ENCODE measurements at regions not wholly inside any gene's neighbourhood (a gene's known extent, or its start where the extent isn't known, plus 50 kb on each side); places are given as distances from the start of the nearest gene placed in this dataset.

DNA sequence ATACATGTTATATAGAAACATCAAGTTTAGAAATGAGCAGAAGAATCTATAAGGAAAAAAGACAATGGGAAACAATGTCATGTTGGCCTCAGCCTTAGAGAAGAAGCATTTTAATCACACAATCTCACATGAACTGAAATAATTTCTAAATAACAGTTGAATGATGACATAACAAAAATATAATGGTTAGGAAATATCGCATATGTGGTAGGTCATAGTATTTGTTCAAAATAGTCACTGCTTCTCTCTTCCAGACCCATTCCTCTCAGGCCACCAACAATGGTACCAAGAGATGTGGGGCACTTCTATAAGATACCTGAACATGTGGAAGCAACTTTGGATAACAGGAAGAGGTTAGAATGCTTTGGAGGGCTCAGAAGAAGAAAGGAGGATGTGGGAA is 195.7 kb upstream of the PDZRN3 start:
- TF ChIP-seq POLR2A (IDR thresholded peaks at IDR 0.05) (no peak), CTCF (IDR thresholded peaks at IDR 0.05) (no peak), EP300 (IDR thresholded peaks at IDR 0.05) (no peak), POLR2AphosphoS5 (IDR thresholded peaks at IDR 0.05) (no peak)

GRCh38 chr3:73815966-73816365 is 191.2 kb upstream of the PDZRN3 start:
- H3K27me3 ChIP-seq, result no peaks in the 10 kb centered on the region
- H3K9me3 ChIP-seq, result no peaks in the 10 kb centered on the region
- TF ChIP-seq EP300 (IDR thresholded peaks at IDR 0.05) (no peak), CTCF (IDR thresholded peaks at IDR 0.05) (no peak), POLR2AphosphoS5 (IDR thresholded peaks at IDR 0.05) (no peak), POLR2A (IDR thresholded peaks at IDR 0.05) (no peak)
- ATAC-seq (ENCODE audit: low FRiP score in 2 of 2) (no peak), DNase-seq (no peak)
- H3K36me3 ChIP-seq, result no peaks in the 10 kb centered on the region
- no peak overlapping the region for H3K4me3 ChIP-seq
- H3K27ac ChIP-seq, result no peak overlapping the region
- H3K4me1 ChIP-seq, result no peaks in the 10 kb centered on the region
- WGBS, 2 donors, result 92 to 96% methylated on average over 1 of the region's 1 CpG

More for the DNA sequence above, 195.7 kb upstream of the PDZRN3 start:
- Histone ChIP-seq H3K36me3 (no peaks in the 10 kb centered on the region), H3K27ac (no peak overlapping the region), H3K4me3 (no peak overlapping the region), H3K4me1 (no peaks in the 10 kb centered on the region), H3K9me3 (peaks cover 0 to 9% (median 3%) of the 10 kb centered on the region in 4 donors), H3K27me3 (no peaks in the 10 kb centered on the region)
- 93 to 97% methylated on average over 1 of the region's 1 CpG for WGBS, 2 donors
- DNase-seq, result no peak
- ATAC-seq (ENCODE audit: low FRiP score in 2 of 2), result no peak

GRCh38 chr3:73813692-73814292 is 189.1 kb upstream of the PDZRN3 start:
- no peak overlapping the region for H3K27ac ChIP-seq
- ATAC-seq (ENCODE audit: low FRiP score in 2 of 2), result no peak
- H3K9me3 ChIP-seq, result no peaks in the 10 kb centered on the region
- WGBS, 2 donors, result 65 to 71% methylated on average over 4 of the region's 4 CpGs
- H3K27me3 ChIP-seq, result no peaks in the 10 kb centered on the region
- H3K4me1 ChIP-seq, result no peaks in the 10 kb centered on the region
- no peak for DNase-seq
- H3K4me3 ChIP-seq, result no peak overlapping the region
- TF ChIP-seq EP300 (IDR thresholded peaks at IDR 0.05) (no peak), CTCF (IDR thresholded peaks at IDR 0.05) (no peak), POLR2A (IDR thresholded peaks at IDR 0.05) (no peak)
- H3K36me3 ChIP-seq, result no peaks in the 10 kb centered on the region

GRCh38 chr3:73813291-73813690 is 188.6 kb upstream of the PDZRN3 start:
- no peaks in the 10 kb centered on the region for H3K36me3 ChIP-seq
- H3K4me1 ChIP-seq, result no peaks in the 10 kb centered on the region
- no peaks in the 10 kb centered on the region for H3K9me3 ChIP-seq
- no peak overlapping the region for H3K4me3 ChIP-seq
- no peaks in the 10 kb centered on the region for H3K27me3 ChIP-seq
- DNase-seq (no peak), ATAC-seq (ENCODE audit: low FRiP score in 2 of 2) (no peak)
- no peak overlapping the region for H3K27ac ChIP-seq
- 49 to 61% methylated on average over 5 of the region's 5 CpGs for WGBS, 2 donors
- TF ChIP-seq POLR2AphosphoS5 (IDR thresholded peaks at IDR 0.05), result no peak
- no peak for TF ChIP-seq EP300 (IDR thresholded peaks at IDR 0.05)
- no peak for TF ChIP-seq CTCF (IDR thresholded peaks at IDR 0.05)
- TF ChIP-seq POLR2A (IDR thresholded peaks at IDR 0.05), result no peak

DNA sequence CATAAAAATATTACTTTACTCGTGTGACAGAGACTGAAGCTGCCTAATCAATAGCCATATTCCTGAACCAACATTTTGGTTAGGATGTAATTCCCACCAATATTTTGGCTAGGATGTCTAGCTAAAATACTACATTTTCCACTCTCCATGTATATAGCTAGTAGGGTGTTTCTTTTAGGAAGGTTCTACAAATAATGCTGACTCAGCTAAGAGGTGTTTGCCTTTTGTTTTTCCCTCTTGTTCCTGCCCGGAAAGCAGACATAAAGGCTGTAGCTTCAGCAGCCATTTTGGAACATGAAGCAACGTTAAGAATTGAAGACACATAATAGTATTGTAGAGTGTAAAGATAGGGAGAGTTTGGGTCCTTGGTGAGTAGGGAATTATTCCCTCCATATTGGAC is 187.3 kb upstream of the PDZRN3 start:
- H3K4me3 ChIP-seq, result no peak overlapping the region
- TF ChIP-seq EP300 (IDR thresholded peaks at IDR 0.05), result no peak
- no peak for TF ChIP-seq POLR2AphosphoS5 (IDR thresholded peaks at IDR 0.05)
- no peak for TF ChIP-seq CTCF (IDR thresholded peaks at IDR 0.05)
- TF ChIP-seq POLR2A (IDR thresholded peaks at IDR 0.05), result no peak
- H3K9me3 ChIP-seq, result no peaks in the 10 kb centered on the region
- H3K4me1 ChIP-seq, result no peaks in the 10 kb centered on the region
- no peak overlapping the region for H3K27ac ChIP-seq
- no peak for DNase-seq
- H3K36me3 ChIP-seq, result no peaks in the 10 kb centered on the region
- no peaks in the 10 kb centered on the region for H3K27me3 ChIP-seq
- 85 to 86% methylated on average over 3 of the region's 3 CpGs for WGBS, 2 donors
- no peak for ATAC-seq (ENCODE audit: low FRiP score in 2 of 2)

Measured in upper lobe of left lung (tissue), 6 donors.